Heart right ventricle (tissue), 16 donors: ENCODE measurements at regions not wholly inside any gene's neighbourhood (a gene's known extent, or its start where the extent isn't known, plus 50 kb on each side); places are given as distances from the start of the nearest gene placed in this dataset.

ENCODE experiments used
- ATAC-seq, 8 donors: fragments of 200-7000 bp; cut with Tn5 transposase; one replicate each; pipeline ENCODE4 v1.9.1; 2020; ENCODE audit warnings: mild to moderate bottlenecking in 8 of 8, moderate library complexity in 8 of 8, moderate number of reproducible peaks in 1 of 8
- DNase-seq, 2 donors: peaks; one replicate each; pipeline ENCODE4 v3.0.0-alpha.2; 2020
- H3K27ac ChIP-seq, 10 donors: fragments of 200-600 bp; sonication (generic) in 2 of 10; one replicate each; pipeline versions ENCODE4 v1.5.0 to v1.8.0; 2020 to 2022; ENCODE audit warnings: mild to moderate bottlenecking in 3 of 10
- H3K27me3 ChIP-seq, 7 donors: fragments of 200-600 bp; one replicate each; pipeline ENCODE4 v1.8.0; 2021 to 2022; ENCODE audit warnings: mild to moderate bottlenecking in 2 of 7
- H3K36me3 ChIP-seq, 9 donors: fragments of 200-600 bp; sonication (generic) in 1 of 9; one replicate each; pipeline versions ENCODE4 v1.5.0 to v1.8.0; 2020 to 2022; ENCODE audit warnings: mild to moderate bottlenecking in 2 of 9
- H3K4me1 ChIP-seq, 9 donors: fragments of 200-600 bp; sonication (generic) in 1 of 9; one replicate each; pipeline versions ENCODE4 v1.5.0 to v1.8.0; 2020 to 2022; ENCODE audit warnings: mild to moderate bottlenecking in 4 of 9
- H3K4me3 ChIP-seq, 10 donors: fragments of 200-600 bp; sonication (generic) in 2 of 10; one replicate each; pipeline versions ENCODE4 v1.5.0 to v1.8.0; 2020 to 2022; ENCODE audit warnings: mild to moderate bottlenecking in 7 of 10, moderate library complexity in 2 of 10
- H3K9me3 ChIP-seq, 11 donors: fragments of 200-600 bp in 10 of 11; sonication (generic) in 2 of 11; one replicate each; pipeline versions ENCODE4 v1.5.0 to v1.8.0; 2013 to 2022; ENCODE audit warnings: mild to moderate bottlenecking in 2 of 11, control low read depth in 1 of 11, moderate library complexity in 1 of 11
- WGBS, 2 donors: extraction: QIAGEN DNeasy Blood & Tissue Kit; methylation state at CpG; one replicate each; pipeline ENCODE4 v1.1.7; 2013; ENCODE audit warnings: inconsistent platforms in 1 of 2; 5-methylcytosine and 5-hydroxymethylcytosine counted together
- intact Hi-C, 10 donors: fragments of 100-400 bp; cut with DNase I; formaldehyde crosslinking; loops; one replicate each; pipeline versions ENCODE4 v1.11.1 to v1.14.2; 2022
- TF ChIP-seq, protein P1 (sequence below), 9 donors: fragments of 200-600 bp; sonication (generic) in 2 of 9; IDR thresholded peaks; one replicate each; pipeline versions ENCODE4 v1.5.0 to v1.8.0; 2021 to 2022; ENCODE audit warnings: antibody characterized with exemption in 9 of 9, mild to moderate bottlenecking in 5 of 9, moderate library complexity in 1 of 9
- donor health status: Arrhythmogenic right ventricular cardiomyopathy.
- donor health status: ischemic (EF 13 %, LVEDD 7.1; RV severe dilation, severe dysfunction).
- donor health status: healthy with polysubstance abuse.
- donor health status: DM: no; HTN: yes; CAD: no.
- donor health status: DM: no; HTN: no; CAD: no.
- donor health status: ischemic (EF 25% LVEDD 6.9; RV normal size, moderate dysfunction).
- donor health status: ischemic (EF 25% LVEDD 5.7; RV mildly dilated, moderate dysfunction).
- donor health status: healthy.
- donor health status: DM: yes; HTN: yes; CAD: no.
- donor health status: Ischemic cardiomyopathy.
- donor health status: ischemic (EF 35%, LVEDD 5.7; RV mildly dilated, moderate dysfunction).
- donor health status: nonischemic (EF 11% LVEDD 7.7; RV severe dilation, severe dysfunction).
- donor health status: DM: yes; HTN: yes; CAD: no.
- donor health status: PGD.
- donor health status: ischemic (EF 29% LVEDD 5.4; RV normal size, mild dysfunction).
- donor health status: nonischemic (EF 23%, LVEDD 6.1; RV moderate dilation, normal function).

DNA sequence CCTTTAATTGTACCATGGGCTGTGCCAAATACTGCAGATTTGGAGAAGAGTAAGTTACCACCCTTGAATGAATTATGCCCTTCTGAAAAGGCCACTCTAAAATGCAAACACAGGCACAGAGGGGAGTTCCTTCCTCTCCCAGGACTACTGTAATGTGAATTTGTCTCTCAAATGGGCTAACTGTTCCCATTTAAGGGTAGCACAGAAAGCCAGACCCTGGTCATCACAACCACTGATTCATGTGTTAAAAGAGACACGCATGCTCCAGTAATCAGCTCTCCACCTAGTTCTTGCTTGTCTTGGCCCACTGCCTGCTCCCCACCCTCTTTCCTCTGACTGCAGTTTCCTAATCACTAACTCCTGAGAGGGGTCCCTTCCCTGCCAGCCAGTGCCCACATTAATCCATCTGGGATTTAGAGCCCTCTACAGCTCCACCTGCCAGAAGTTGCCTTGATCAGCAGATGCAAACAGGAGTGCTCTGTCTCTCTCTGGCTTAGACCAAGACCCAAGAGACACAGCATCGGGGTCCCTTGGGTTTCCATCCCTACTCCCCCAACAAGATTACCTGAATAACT is 382.4 kb downstream of the TMEM167A start:
- intact Hi-C loops = no loop called here
- Histone ChIP-seq H3K36me3 (no peaks in the 10 kb centered on the region), H3K27ac (no peak overlapping the region), H3K4me1 (no peaks in the 10 kb centered on the region), H3K4me3 (no peak overlapping the region), H3K9me3 (no peaks in the 10 kb centered on the region), H3K27me3 (no peaks in the 10 kb centered on the region)
- no peak for ATAC-seq
- DNase-seq = no peak
- 72 to 80% methylated on average over 2 of the region's 2 CpGs for WGBS, 2 donors
- TF ChIP-seq, protein P1, sequence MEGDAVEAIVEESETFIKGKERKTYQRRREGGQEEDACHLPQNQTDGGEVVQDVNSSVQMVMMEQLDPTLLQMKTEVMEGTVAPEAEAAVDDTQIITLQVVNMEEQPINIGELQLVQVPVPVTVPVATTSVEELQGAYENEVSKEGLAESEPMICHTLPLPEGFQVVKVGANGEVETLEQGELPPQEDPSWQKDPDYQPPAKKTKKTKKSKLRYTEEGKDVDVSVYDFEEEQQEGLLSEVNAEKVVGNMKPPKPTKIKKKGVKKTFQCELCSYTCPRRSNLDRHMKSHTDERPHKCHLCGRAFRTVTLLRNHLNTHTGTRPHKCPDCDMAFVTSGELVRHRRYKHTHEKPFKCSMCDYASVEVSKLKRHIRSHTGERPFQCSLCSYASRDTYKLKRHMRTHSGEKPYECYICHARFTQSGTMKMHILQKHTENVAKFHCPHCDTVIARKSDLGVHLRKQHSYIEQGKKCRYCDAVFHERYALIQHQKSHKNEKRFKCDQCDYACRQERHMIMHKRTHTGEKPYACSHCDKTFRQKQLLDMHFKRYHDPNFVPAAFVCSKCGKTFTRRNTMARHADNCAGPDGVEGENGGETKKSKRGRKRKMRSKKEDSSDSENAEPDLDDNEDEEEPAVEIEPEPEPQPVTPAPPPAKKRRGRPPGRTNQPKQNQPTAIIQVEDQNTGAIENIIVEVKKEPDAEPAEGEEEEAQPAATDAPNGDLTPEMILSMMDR (IDR thresholded peaks at IDR 0.05) = no peak

DNA sequence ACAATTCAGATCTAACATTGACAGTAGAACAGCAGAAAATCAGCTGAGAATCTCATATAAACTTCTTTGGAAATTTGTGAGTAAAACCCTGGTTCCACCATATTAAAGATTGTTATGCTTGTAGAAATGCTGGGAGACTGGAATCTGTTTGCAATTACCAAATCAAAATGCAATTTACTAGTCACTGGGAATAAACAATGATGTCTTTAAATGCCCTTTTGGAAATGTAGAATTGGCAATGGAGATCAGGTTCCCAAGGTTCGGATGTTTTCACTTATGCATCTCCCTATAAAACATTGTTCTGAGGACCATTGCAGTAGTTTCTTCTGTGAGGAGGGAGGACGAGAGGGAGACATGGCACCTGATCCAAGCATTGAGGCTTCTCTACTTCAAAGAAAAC is 384.4 kb downstream of the TMEM167A start:
- H3K36me3 ChIP-seq = no peaks in the 10 kb centered on the region
- H3K4me1 ChIP-seq = no peaks in the 10 kb centered on the region
- no peak for DNase-seq
- H3K27ac ChIP-seq = no peak overlapping the region
- no peak for ATAC-seq
- no peak overlapping the region for H3K4me3 ChIP-seq
- WGBS, 2 donors = 89 to 92% methylated on average over 2 of the region's 2 CpGs
- H3K9me3 ChIP-seq = no peaks in the 10 kb centered on the region
- TF ChIP-seq, protein P1 (IDR thresholded peaks at IDR 0.05) = no peak
- H3K27me3 ChIP-seq = no peaks in the 10 kb centered on the region
- intact Hi-C loops = no loop called here

DNA sequence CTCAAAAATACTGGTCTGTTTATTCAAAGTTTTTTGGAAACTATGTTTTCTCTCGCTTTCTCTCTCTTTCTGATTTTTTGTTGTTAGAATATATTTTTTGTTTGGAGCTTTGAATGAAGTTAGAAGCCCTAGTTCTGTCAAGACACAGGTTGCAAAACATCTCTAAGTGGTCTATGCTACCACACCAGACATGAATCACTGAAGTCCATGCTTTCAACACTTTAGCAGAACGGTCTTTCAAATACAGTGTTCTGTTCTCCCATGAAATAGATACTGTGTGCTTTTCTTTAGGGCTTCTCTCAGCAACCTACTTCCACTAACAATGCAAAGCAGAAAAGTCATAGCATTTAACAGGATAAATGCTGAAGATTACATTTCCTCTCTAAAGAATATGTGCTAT is 392.5 kb downstream of the TMEM167A start:
- no peaks in the 10 kb centered on the region for H3K4me1 ChIP-seq
- H3K36me3 ChIP-seq = no peaks in the 10 kb centered on the region
- no peaks in the 10 kb centered on the region for H3K9me3 ChIP-seq
- TF ChIP-seq, protein P1 (IDR thresholded peaks at IDR 0.05) = no peak
- no peak for DNase-seq
- no peak overlapping the region for H3K4me3 ChIP-seq
- no peaks in the 10 kb centered on the region for H3K27me3 ChIP-seq
- ATAC-seq = no peak
- intact Hi-C loops = no loop called here
- H3K27ac ChIP-seq = no peak overlapping the region
- 65 to 69% methylated on average over 2 of the region's 2 CpGs for WGBS, 2 donors

DNA sequence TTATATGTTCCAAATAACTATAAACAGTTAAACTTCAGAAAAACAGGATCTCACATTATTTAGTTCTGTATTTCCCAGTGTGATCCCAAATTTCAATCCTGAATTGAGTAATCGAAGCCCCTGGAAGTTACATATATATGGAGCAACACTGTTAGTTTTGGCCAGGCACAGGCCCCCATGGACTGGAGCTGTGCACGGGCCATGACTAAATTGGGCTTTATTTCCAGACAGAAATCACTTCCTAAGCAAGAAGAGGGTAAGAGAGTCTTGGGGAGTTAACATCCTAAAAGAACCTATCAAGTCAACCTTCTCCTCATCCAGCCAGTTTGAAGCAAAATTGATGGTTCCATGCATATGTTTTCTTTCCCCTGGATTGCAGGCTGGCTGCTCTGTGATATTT is 393.0 kb downstream of the TMEM167A start:
- Histone ChIP-seq H3K27ac (no peak overlapping the region), H3K27me3 (no peaks in the 10 kb centered on the region), H3K9me3 (no peaks in the 10 kb centered on the region), H3K4me1 (no peaks in the 10 kb centered on the region), H3K4me3 (no peak overlapping the region), H3K36me3 (no peaks in the 10 kb centered on the region)
- TF ChIP-seq, protein P1 (IDR thresholded peaks at IDR 0.05) = no peak
- ATAC-seq = peak in 1 of 8 donors; percentile 53
- intact Hi-C loops = no loop called here
- 59 to 77% methylated on average over 2 of the region's 2 CpGs for WGBS, 2 donors
- DNase-seq = no peak
